ENCODE measurements at regions not wholly inside any gene's neighbourhood (a gene's known extent, or its start where the extent isn't known, plus 50 kb on each side); places are given as distances from the start of the nearest gene placed in this dataset.

DNA sequence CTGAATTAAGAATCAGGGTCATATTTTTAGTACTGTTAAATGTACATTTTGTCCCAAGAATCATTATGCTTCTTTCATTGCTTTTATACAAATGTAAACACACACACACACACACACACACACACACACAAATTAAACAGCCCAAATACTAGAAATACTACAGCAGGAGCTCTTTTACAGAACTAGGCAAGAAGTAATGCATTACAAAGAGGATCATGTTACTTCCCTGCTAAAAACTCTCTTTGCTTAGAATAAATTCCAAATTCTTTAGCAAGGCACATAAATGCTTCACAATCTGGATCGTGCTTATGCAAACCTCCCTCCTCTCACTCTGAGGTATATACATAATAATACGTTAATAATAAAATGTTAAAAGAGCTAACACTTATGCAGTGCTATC, 720.4 kb upstream of the ADGRL4 start:
- no peak overlapping the region for H3K4me3 ChIP-seq
- H3K27ac ChIP-seq, result no peak overlapping the region
- H3K4me1 ChIP-seq, result no peaks in the 10 kb centered on the region
- no peaks in the 10 kb centered on the region for H3K27me3 ChIP-seq
- intact Hi-C loops (cut with DNase I; ENCODE audit: low total_unique reads), result no loop called here
- no peak for DNase-seq
- 62% methylated on average over 2 of the region's 2 CpGs for WGBS, 2 donors
- TF ChIP-seq POLR2A (IDR thresholded peaks at IDR 0.05) (no peak), CTCF (IDR thresholded peaks at IDR 0.05) (no peak)
- no peaks in the 10 kb centered on the region for H3K9me3 ChIP-seq
- H3K36me3 ChIP-seq (ENCODE audit: low read depth, missing control alignments), result no peaks in the 10 kb centered on the region

GRCh38 chr1:79726321-79726720, 719.8 kb upstream of the ADGRL4 start:
- no peak for TF ChIP-seq POLR2A (IDR thresholded peaks at IDR 0.05)
- no peak for TF ChIP-seq CTCF (IDR thresholded peaks at IDR 0.05)
- DNase-seq, result peak; percentile 15
- H3K27me3 ChIP-seq, result no peaks in the 10 kb centered on the region
- WGBS, 2 donors, result 31 to 37% methylated on average over 2 of the region's 2 CpGs
- H3K4me3 ChIP-seq, result no peak overlapping the region
- no peaks in the 10 kb centered on the region for H3K36me3 ChIP-seq (ENCODE audit: low read depth, missing control alignments)
- H3K4me1 ChIP-seq, result no peaks in the 10 kb centered on the region
- H3K9me3 ChIP-seq, result no peaks in the 10 kb centered on the region
- intact Hi-C loops (cut with DNase I; ENCODE audit: low total_unique reads), result no loop called here
- H3K27ac ChIP-seq, result no peak overlapping the region

GRCh38 chr1:79716447-79716846, 709.9 kb upstream of the ADGRL4 start:
- no peaks in the 10 kb centered on the region for H3K36me3 ChIP-seq (ENCODE audit: low read depth, missing control alignments)
- H3K27ac ChIP-seq, result no peak overlapping the region
- TF ChIP-seq CTCF (IDR thresholded peaks at IDR 0.05), result no peak
- no peak for TF ChIP-seq POLR2A (IDR thresholded peaks at IDR 0.05)
- intact Hi-C loops (cut with DNase I; ENCODE audit: low total_unique reads), result no loop called here
- no peak overlapping the region for H3K4me3 ChIP-seq
- H3K27me3 ChIP-seq, result no peaks in the 10 kb centered on the region
- no peaks in the 10 kb centered on the region for H3K9me3 ChIP-seq
- no peaks in the 10 kb centered on the region for H3K4me1 ChIP-seq
- no peak for DNase-seq

GRCh38 chr1:79714664-79715063, 708.1 kb upstream of the ADGRL4 start:
- no peaks in the 10 kb centered on the region for H3K27me3 ChIP-seq
- no peaks in the 10 kb centered on the region for H3K4me1 ChIP-seq
- H3K4me3 ChIP-seq, result no peak overlapping the region
- TF ChIP-seq POLR2A (IDR thresholded peaks at IDR 0.05), result no peak
- no peak for TF ChIP-seq CTCF (IDR thresholded peaks at IDR 0.05)
- no peak for DNase-seq
- no peak overlapping the region for H3K27ac ChIP-seq
- no peaks in the 10 kb centered on the region for H3K9me3 ChIP-seq
- intact Hi-C loops (cut with DNase I; ENCODE audit: low total_unique reads), result no loop called here
- no peaks in the 10 kb centered on the region for H3K36me3 ChIP-seq (ENCODE audit: low read depth, missing control alignments)

DNA sequence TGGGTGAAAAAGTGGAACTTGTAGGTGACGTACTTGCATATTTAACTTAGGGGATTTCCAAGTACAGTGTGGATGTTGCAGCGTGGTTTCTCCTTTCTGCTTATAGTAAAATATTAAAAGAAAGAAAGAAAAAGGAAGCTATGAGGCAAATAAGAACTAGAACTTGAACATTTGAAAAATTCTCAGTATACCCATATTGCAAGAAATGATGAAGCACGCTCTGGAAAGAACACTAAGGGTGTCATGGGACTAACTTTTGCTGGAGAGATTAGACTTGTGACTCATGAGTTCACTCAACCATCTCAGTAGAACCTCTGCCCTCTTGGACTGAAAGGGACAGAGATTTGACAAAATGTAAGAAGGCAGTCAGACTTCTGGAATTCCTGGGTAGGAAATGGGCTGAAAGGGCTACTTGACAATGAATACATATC, 704.5 kb upstream of the ADGRL4 start:
- TF ChIP-seq POLR2A (IDR thresholded peaks at IDR 0.05) (no peak), CTCF (IDR thresholded peaks at IDR 0.05) (no peak)
- intact Hi-C loops (cut with DNase I; ENCODE audit: low total_unique reads), result no loop called here
- no peak overlapping the region for H3K4me3 ChIP-seq
- no peak for DNase-seq
- WGBS, 2 donors, result 58 to 85% methylated on average over 3 of the region's 3 CpGs
- H3K9me3 ChIP-seq, result no peaks in the 10 kb centered on the region
- no peaks in the 10 kb centered on the region for H3K27me3 ChIP-seq
- no peak overlapping the region for H3K27ac ChIP-seq
- no peaks in the 10 kb centered on the region for H3K4me1 ChIP-seq
- H3K36me3 ChIP-seq (ENCODE audit: low read depth, missing control alignments), result no peaks in the 10 kb centered on the region
